BLaER1 treated with 17β-estradiol and CSF1 and Interleukin-3, amounts not matched to agents 10 nM and 100 nM (cell line): ENCODE measurements at regions not wholly inside any gene's neighbourhood (a gene's known extent, or its start where the extent isn't known, plus 50 kb on each side); places are given as distances from the start of the nearest gene placed in this dataset.

Experiments
- H3K27ac ChIP-seq, 11 experiments: shearing (Covaris generic); formaldehyde crosslinking; 2 replicates each; pipeline ENCODE4 v1.8.1; 2022
- H3K27me3 ChIP-seq, 11 experiments: shearing (Covaris generic); formaldehyde crosslinking; 2 replicates each; pipeline ENCODE4 v1.8.1; 2022
- H3K36me3 ChIP-seq, 11 experiments: shearing (Covaris generic); formaldehyde crosslinking; 2 replicates each; pipeline ENCODE4 v1.8.1; 2022
- H3K4me1 ChIP-seq, 10 experiments: shearing (Covaris generic); formaldehyde crosslinking; 2 replicates each; pipeline ENCODE4 v1.8.1; 2022
- H3K4me2 ChIP-seq, 11 experiments: shearing (Covaris generic); formaldehyde crosslinking; 2 replicates each; pipeline ENCODE4 v1.8.1; 2022
- H3K4me3 ChIP-seq, 10 experiments: shearing (Covaris generic); formaldehyde crosslinking; 2 replicates each; pipeline ENCODE4 v1.8.1; 2022
- H3K9ac ChIP-seq, 11 experiments: shearing (Covaris generic); formaldehyde crosslinking; 2 replicates each; pipeline ENCODE4 v1.8.1; 2022
- H3K9me3 ChIP-seq, 11 experiments: shearing (Covaris generic); formaldehyde crosslinking; replicated peaks in 1 of 11; 2 replicates each; pipeline ENCODE4 v1.8.1; 2022
- H4K20me1 ChIP-seq, 11 experiments: shearing (Covaris generic); formaldehyde crosslinking; 2 replicates each; pipeline ENCODE4 v1.8.1; 2022
- Cebpa-rat ChIP-seq, 11 experiments: shearing (Covaris generic); IDR thresholded peaks; 2 replicates each; pipeline ENCODE4 v1.8.1; 2022

DNA sequence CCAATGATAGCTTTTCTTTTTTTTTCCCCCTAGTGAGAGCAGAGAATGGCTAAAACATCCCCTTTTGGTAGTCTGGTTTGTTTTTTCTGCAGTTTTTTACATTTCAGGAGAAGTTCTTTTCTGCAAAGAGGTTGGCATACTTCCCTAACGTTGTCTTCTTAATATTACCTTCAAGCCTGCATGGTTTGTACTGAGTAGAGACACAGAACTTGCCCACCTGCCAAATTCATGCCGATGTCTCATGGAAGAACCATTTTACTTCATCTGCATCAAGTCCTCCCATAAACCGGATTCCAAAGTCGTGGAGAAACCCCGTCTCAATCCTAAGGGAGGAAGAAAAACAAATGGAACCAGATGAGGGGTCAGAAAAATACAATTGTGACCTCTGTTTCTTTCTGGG lies 89.7 kb downstream of the SHOX start:
- Histone ChIP-seq H3K27ac (no peak overlapping the region), H3K4me2 (no peak overlapping the region), H3K9me3 (peaks cover 19 to 32% (median 20%) of the 10 kb centered on the region in 11 experiments), H3K4me1 (no peaks in the 10 kb centered on the region), H3K27me3 (no peaks in the 10 kb centered on the region), H3K36me3 (no peaks in the 10 kb centered on the region), H3K4me3 (no peak overlapping the region), H3K9ac (no peak overlapping the region), H4K20me1 (no peaks in the 10 kb centered on the region)
- no peak for TF ChIP-seq Cebpa-rat (IDR thresholded peaks at IDR 0.05)

- Histone ChIP-seq H3K36me3 (no peaks in the 10 kb centered on the region), H4K20me1 (no peaks in the 10 kb centered on the region), H3K4me1 (no peaks in the 10 kb centered on the region), H3K4me3 (no peak overlapping the region), H3K9me3 (peaks cover 14 to 39% (median 26%) of the 10 kb centered on the region in 11 experiments), H3K4me2 (no peak overlapping the region), H3K27me3 (no peaks in the 10 kb centered on the region), H3K27ac (no peak overlapping the region), H3K9ac (no peak overlapping the region)
- TF ChIP-seq Cebpa-rat (IDR thresholded peaks at IDR 0.05): no peak
Measured at GRCh38 chrX:716136-716535, 85.5 kb downstream of the SHOX start.

DNA sequence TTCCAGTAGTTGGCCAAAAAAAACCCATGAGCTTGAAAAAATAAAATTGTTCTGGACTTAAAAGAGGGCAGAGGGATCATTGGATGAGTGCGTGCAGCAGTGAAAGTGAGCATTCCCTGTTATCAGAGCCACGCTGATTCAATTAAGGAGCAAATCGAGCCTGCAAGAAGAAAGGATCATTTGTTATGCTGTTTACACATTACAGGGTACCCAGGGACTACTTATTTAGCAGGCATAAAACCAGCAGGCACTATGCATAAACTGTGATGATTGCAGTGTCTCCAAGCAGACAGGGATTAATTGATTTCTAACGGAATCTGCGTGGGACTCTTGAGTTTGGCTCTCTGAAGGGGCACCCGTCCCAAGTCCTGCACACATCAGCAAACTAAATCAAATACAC lies 83.5 kb downstream of the SHOX start:
- Histone ChIP-seq H3K9me3 (peaks cover 14 to 41% (median 26%) of the 10 kb centered on the region in 11 experiments), H3K4me3 (no peak overlapping the region), H3K4me1 (no peaks in the 10 kb centered on the region), H3K9ac (no peak overlapping the region), H3K27me3 (no peaks in the 10 kb centered on the region), H3K4me2 (no peak overlapping the region), H4K20me1 (no peaks in the 10 kb centered on the region), H3K27ac (no peak overlapping the region), H3K36me3 (no peaks in the 10 kb centered on the region)
- TF ChIP-seq Cebpa-rat (IDR thresholded peaks at IDR 0.05): no peak
